GM12878 (cell line): ENCODE measurements at regions not wholly inside any gene's neighbourhood (a gene's known extent, or its start where the extent isn't known, plus 50 kb on each side); places are given as distances from the start of the nearest gene placed in this dataset.

Source experiments
- POLR2A ChIP-seq: IDR thresholded peaks from 2 replicates; pipeline ENCODE4 v1.6.1; 2011; ENCODE audit warnings: low read depth, mild to moderate bottlenecking, low read length
- TF ChIP-seq, protein P1 (sequence below): fragments of 450-650 bp; IDR thresholded peaks from 2 replicates; pipeline ENCODE4 v1.6.1; 2017; ENCODE audit warnings: borderline replicate concordance

GRCh38 chr9:16282718-16283117 is 587.8 kb downstream of the BNC2 start:
- TF ChIP-seq, protein P1, sequence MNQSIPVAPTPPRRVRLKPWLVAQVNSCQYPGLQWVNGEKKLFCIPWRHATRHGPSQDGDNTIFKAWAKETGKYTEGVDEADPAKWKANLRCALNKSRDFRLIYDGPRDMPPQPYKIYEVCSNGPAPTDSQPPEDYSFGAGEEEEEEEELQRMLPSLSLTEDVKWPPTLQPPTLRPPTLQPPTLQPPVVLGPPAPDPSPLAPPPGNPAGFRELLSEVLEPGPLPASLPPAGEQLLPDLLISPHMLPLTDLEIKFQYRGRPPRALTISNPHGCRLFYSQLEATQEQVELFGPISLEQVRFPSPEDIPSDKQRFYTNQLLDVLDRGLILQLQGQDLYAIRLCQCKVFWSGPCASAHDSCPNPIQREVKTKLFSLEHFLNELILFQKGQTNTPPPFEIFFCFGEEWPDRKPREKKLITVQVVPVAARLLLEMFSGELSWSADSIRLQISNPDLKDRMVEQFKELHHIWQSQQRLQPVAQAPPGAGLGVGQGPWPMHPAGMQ: no peak
- no peak for TF ChIP-seq POLR2A
